Stomach (tissue), 4 donors: ENCODE measurements at regions not wholly inside any gene's neighbourhood (a gene's known extent, or its start where the extent isn't known, plus 50 kb on each side); places are given as distances from the start of the nearest gene placed in this dataset.

Source experiments
- POLR2A ChIP-seq, 4 donors: fragments of 450-650 bp; IDR thresholded peaks; one replicate each; pipeline ENCODE4 v1.6.1; 2016; ENCODE audit warnings: antibody characterized with exemption in 4 of 4, control low read depth in 2 of 4, mild to moderate bottlenecking in 1 of 4, moderate library complexity in 1 of 4
- TF ChIP-seq, protein P1 (sequence below), 7 experiments: fragments of 450-650 bp in 4 of 7; fragments of 200-600 bp in 3 of 7; sonication (generic) in 3 of 7; IDR thresholded peaks; one replicate each; pipeline ENCODE4 v1.5.1; 2016 to 2019; ENCODE audit warnings: antibody characterized with exemption in 7 of 7, control low read depth in 2 of 7, mild to moderate bottlenecking in 1 of 7

DNA sequence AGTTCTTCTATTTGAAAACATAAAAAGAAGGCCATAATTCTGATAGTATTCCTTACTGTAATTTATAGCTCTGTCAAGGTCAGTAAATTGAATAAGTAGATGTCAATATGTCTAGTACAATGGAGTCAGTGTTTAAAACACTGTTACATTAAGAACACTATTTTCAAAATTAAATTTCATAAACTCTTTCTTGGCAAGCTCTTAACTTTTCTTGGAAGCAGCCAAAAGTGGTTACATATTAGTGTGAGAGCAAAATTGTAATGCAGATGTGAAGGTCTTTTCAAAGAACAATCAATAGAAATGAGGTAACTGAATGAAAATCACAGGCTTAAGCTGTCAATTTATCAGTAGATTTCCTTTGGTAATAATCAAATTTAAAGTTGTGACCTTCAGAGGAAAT, 722.4 kb upstream of the NOVA1 start:
- TF ChIP-seq, protein P1, sequence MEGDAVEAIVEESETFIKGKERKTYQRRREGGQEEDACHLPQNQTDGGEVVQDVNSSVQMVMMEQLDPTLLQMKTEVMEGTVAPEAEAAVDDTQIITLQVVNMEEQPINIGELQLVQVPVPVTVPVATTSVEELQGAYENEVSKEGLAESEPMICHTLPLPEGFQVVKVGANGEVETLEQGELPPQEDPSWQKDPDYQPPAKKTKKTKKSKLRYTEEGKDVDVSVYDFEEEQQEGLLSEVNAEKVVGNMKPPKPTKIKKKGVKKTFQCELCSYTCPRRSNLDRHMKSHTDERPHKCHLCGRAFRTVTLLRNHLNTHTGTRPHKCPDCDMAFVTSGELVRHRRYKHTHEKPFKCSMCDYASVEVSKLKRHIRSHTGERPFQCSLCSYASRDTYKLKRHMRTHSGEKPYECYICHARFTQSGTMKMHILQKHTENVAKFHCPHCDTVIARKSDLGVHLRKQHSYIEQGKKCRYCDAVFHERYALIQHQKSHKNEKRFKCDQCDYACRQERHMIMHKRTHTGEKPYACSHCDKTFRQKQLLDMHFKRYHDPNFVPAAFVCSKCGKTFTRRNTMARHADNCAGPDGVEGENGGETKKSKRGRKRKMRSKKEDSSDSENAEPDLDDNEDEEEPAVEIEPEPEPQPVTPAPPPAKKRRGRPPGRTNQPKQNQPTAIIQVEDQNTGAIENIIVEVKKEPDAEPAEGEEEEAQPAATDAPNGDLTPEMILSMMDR (IDR thresholded peaks at IDR 0.05) = no peak
- no peak for TF ChIP-seq POLR2A (IDR thresholded peaks at IDR 0.05)
